SU-DHL-6 (cell line): ENCODE measurements at regions not wholly inside any gene's neighbourhood (a gene's known extent, or its start where the extent isn't known, plus 50 kb on each side); places are given as distances from the start of the nearest gene placed in this dataset.

Experiments
- H2AFZ ChIP-seq: fragments of 200-600 bp; sonication (generic); 2 replicates; pipeline ENCODE4 v1.6.1; 2014; ENCODE audit warnings: low read depth, mild to moderate bottlenecking, moderate library complexity, mixed read lengths, antibody characterized with exemption, low read length; ENCODE audit not compliant: severe bottlenecking
- H3F3A ChIP-seq: fragments of 200-600 bp; shearing (Covaris generic); 2 replicates; pipeline ENCODE4 v1.6.0; 2016; ENCODE audit warnings: antibody characterized with exemption, mild to moderate bottlenecking; ENCODE audit not compliant: insufficient read depth
- H3K27ac ChIP-seq: fragments of 200-600 bp; sonication (generic); 2 replicates; pipeline ENCODE4 v1.5.1; 2016; ENCODE audit warnings: low read depth, mild to moderate bottlenecking, low read length, moderate library complexity, mixed read lengths
- H3K27me3 ChIP-seq: fragments of 200-600 bp; sonication (generic), shearing (Covaris generic); 2 replicates; pipeline ENCODE4 v1.6.0; 2014; ENCODE audit warnings: mild to moderate bottlenecking, low read length
- H3K36me3 ChIP-seq: fragments of 200-600 bp; sonication (generic); 2 replicates; pipeline ENCODE4 v1.6.1; 2014; ENCODE audit warnings: mild to moderate bottlenecking, low read length, mixed read lengths
- H3K4me2 ChIP-seq: fragments of 300-600, 200-600 bp; shearing (Covaris generic), sonication (generic); 2 replicates; pipeline ENCODE4 v1.6.0; 2014; ENCODE audit warnings: low read length, low read depth, mild to moderate bottlenecking; ENCODE audit not compliant: poor library complexity, severe bottlenecking
- H3K4me3 ChIP-seq: fragments of 200-600 bp; sonication (generic); 2 replicates; pipeline ENCODE4 v1.5.1; 2014; ENCODE audit warnings: antibody characterized with exemption, low read length, mild to moderate bottlenecking, mixed read lengths; ENCODE audit not compliant: insufficient read depth, poor library complexity, severe bottlenecking
- H3K79me2 ChIP-seq: fragments of 200-600 bp; sonication (generic); 2 replicates; pipeline ENCODE4 v1.6.1; 2014; ENCODE audit warnings: mild to moderate bottlenecking, low read length, moderate library complexity; ENCODE audit not compliant: insufficient read depth
- H3K9ac ChIP-seq: fragments of 200-600 bp; sonication (generic); 2 replicates; pipeline ENCODE4 v1.7.0; 2014; ENCODE audit warnings: mild to moderate bottlenecking, low read length
- H3K9me2 ChIP-seq: fragments of 200-600 bp; sonication (generic); replicated peaks from 2 replicates; pipeline ENCODE4 v1.6.1; 2014; ENCODE audit warnings: low read length; ENCODE audit not compliant: insufficient read depth
- H3K9me3 ChIP-seq: fragments of 200-600 bp; sonication (generic); 2 replicates; pipeline ENCODE4 v1.6.1; 2014; ENCODE audit warnings: low read length, mixed read lengths; ENCODE audit not compliant: insufficient read depth
- H4K20me1 ChIP-seq: fragments of 200-600 bp; sonication (generic); 2 replicates; pipeline ENCODE4 v1.6.1; 2014; ENCODE audit warnings: low read depth, mild to moderate bottlenecking, antibody characterized with exemption, low read length, moderate library complexity, mixed read lengths
- EZH2phosphoT487 ChIP-seq: fragments of 200-600 bp; sonication (generic), shearing (Covaris generic); conservative IDR thresholded peaks from 2 replicates; pipeline ENCODE4 v1.6.1; 2018; ENCODE audit warnings: mild to moderate bottlenecking, antibody characterized with exemption, low read length, moderate library complexity, mixed read lengths
- TF ChIP-seq, protein P1 (sequence below): fragments of 200-600 bp; sonication (generic); IDR thresholded peaks from one replicate; pipeline ENCODE4 v1.5.1; 2017; ENCODE audit warnings: antibody characterized with exemption, mild to moderate bottlenecking, low read length, moderate library complexity; ENCODE audit not compliant: insufficient read depth, poor library complexity, severe bottlenecking

DNA sequence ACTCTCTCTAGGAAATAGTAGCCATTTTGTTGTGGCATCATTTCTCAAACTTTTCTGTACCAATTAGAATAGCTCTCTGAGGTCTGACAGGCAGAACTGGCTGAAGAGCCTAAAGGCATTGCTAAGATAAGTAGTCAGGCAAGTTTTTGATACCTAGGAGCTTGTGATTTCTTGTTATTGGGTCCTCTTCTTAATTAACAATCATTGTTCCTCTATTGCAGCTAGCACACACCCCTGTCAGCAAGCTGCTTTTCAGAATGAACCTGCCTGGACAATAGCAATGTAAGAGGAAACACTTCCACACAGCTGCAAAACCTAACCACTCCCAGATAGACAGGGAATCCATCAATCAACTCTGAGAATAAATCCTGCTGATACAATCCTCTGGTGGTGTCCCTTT is 403.9 kb upstream of the TBL1XR1 start:
- no peaks in the 10 kb centered on the region for H3K9me3 ChIP-seq

DNA sequence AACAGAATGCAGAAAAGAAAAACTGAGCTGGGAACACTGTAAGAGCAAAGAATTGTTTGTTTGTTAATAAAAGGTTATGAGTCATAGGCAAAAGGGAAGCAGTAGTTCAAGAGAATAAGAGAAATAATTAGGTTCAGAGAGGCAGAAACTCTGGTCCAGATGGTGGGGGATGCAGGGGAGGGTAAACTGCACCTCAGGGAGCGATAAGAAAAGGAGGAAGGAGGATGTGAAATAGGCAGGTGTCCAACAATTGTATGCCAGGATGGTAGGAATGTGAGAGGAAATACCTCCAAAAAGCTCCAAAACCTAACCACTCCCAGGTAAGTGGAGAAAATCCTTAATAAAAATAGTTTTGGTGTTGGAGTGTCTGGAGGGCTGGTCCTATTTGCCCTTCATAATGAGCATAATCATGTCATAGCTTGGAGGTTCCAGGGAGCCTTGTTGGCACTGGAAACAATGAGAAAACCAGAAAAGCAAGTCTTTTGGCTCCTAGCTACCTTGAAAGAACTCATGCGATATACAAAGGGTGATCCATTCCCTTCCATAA is 405.4 kb upstream of the TBL1XR1 start:
- H3K27me3 ChIP-seq: no peaks in the 10 kb centered on the region
- H3K9me2 ChIP-seq: no peaks in the 10 kb centered on the region
- TF ChIP-seq EZH2phosphoT487: no peak
- H2AFZ ChIP-seq: no peak overlapping the region
- no peaks in the 10 kb centered on the region for H3K36me3 ChIP-seq
- H3K9me3 ChIP-seq: no peaks in the 10 kb centered on the region
- no peaks in the 10 kb centered on the region for H4K20me1 ChIP-seq
- H3K4me3 ChIP-seq: no peak overlapping the region
- no peaks in the 10 kb centered on the region for H3F3A ChIP-seq
- no peaks in the 10 kb centered on the region for H3K79me2 ChIP-seq
- no peak overlapping the region for H3K27ac ChIP-seq
- H3K9ac ChIP-seq: no peak overlapping the region
- H3K4me2 ChIP-seq: no peak overlapping the region

More for the DNA sequence above, 403.9 kb upstream of the TBL1XR1 start:
- Histone ChIP-seq H3K9me2 (no peaks in the 10 kb centered on the region), H3K4me3 (no peak overlapping the region), H2AFZ (no peak overlapping the region), H3F3A (no peaks in the 10 kb centered on the region), H3K27me3 (no peaks in the 10 kb centered on the region), H3K36me3 (no peaks in the 10 kb centered on the region), H4K20me1 (no peaks in the 10 kb centered on the region), H3K79me2 (no peaks in the 10 kb centered on the region), H3K27ac (no peak overlapping the region), H3K4me2 (no peak overlapping the region), H3K9ac (no peak overlapping the region)
- TF ChIP-seq EZH2phosphoT487: no peak
- TF ChIP-seq, protein P1, sequence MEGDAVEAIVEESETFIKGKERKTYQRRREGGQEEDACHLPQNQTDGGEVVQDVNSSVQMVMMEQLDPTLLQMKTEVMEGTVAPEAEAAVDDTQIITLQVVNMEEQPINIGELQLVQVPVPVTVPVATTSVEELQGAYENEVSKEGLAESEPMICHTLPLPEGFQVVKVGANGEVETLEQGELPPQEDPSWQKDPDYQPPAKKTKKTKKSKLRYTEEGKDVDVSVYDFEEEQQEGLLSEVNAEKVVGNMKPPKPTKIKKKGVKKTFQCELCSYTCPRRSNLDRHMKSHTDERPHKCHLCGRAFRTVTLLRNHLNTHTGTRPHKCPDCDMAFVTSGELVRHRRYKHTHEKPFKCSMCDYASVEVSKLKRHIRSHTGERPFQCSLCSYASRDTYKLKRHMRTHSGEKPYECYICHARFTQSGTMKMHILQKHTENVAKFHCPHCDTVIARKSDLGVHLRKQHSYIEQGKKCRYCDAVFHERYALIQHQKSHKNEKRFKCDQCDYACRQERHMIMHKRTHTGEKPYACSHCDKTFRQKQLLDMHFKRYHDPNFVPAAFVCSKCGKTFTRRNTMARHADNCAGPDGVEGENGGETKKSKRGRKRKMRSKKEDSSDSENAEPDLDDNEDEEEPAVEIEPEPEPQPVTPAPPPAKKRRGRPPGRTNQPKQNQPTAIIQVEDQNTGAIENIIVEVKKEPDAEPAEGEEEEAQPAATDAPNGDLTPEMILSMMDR: no peak

DNA sequence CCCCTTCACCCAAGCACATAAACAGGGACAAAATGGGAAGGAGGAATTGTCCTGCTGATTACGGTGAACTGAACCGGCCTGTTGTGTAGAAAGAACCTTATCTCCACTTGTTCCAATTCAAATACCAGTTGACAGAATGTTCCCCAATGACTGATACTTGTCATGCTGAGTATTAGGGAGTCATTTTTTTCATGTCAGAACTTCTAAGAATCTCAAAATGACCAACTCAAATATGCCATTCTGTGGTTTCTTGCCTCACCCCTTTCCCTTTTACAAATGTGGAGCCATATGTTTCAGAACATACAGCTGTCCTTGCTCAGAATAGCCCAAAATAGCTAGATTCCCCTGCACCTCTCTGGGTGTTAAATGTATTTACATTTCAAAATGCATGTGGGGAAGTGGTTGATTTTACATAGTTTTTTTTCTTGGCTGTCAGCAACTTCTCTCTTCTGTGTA is 405.9 kb upstream of the TBL1XR1 start:
- no peaks in the 10 kb centered on the region for H4K20me1 ChIP-seq
- no peaks in the 10 kb centered on the region for H3F3A ChIP-seq
- no peaks in the 10 kb centered on the region for H3K9me3 ChIP-seq
- no peaks in the 10 kb centered on the region for H3K9me2 ChIP-seq
- no peaks in the 10 kb centered on the region for H3K79me2 ChIP-seq
- no peak overlapping the region for H3K4me3 ChIP-seq
- H3K4me2 ChIP-seq: no peak overlapping the region
- no peak overlapping the region for H2AFZ ChIP-seq
- no peaks in the 10 kb centered on the region for H3K27me3 ChIP-seq
- no peaks in the 10 kb centered on the region for H3K36me3 ChIP-seq
- no peak overlapping the region for H3K9ac ChIP-seq
- TF ChIP-seq, protein P1: no peak
- TF ChIP-seq EZH2phosphoT487: no peak
- no peak overlapping the region for H3K27ac ChIP-seq

DNA sequence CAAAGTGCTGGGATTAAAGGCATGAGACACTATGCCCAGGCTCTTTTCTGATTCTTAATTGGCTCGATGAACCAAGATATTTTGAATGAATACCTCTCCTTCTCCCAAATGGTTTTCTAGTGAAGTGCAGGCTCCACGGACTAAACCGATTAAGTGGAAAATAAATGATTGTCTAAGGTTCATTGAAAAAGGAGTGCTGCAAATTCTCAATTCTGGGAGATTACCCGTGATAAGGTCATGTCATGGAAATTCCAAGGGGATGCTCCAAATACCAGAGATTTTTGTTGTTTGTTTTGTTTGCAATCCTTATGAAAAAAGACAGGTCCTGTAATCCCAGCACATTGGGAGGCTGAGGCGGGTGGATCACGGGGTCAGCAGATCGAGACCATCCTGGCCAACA is 406.9 kb upstream of the TBL1XR1 start:
- H3F3A ChIP-seq: no peaks in the 10 kb centered on the region
- no peaks in the 10 kb centered on the region for H3K9me3 ChIP-seq
- H3K4me2 ChIP-seq: no peak overlapping the region
- no peaks in the 10 kb centered on the region for H3K9me2 ChIP-seq
- no peak overlapping the region for H3K27ac ChIP-seq
- H3K4me3 ChIP-seq: no peak overlapping the region
- H2AFZ ChIP-seq: no peak overlapping the region
- TF ChIP-seq EZH2phosphoT487: no peak
- TF ChIP-seq, protein P1: no peak
- no peaks in the 10 kb centered on the region for H3K36me3 ChIP-seq
- no peaks in the 10 kb centered on the region for H3K27me3 ChIP-seq
- no peaks in the 10 kb centered on the region for H4K20me1 ChIP-seq
- no peaks in the 10 kb centered on the region for H3K79me2 ChIP-seq
- H3K9ac ChIP-seq: no peak overlapping the region
